ENCODE measurements at regions not wholly inside any gene's neighbourhood (a gene's known extent, or its start where the extent isn't known, plus 50 kb on each side); places are given as distances from the start of the nearest gene placed in this dataset.

DNA sequence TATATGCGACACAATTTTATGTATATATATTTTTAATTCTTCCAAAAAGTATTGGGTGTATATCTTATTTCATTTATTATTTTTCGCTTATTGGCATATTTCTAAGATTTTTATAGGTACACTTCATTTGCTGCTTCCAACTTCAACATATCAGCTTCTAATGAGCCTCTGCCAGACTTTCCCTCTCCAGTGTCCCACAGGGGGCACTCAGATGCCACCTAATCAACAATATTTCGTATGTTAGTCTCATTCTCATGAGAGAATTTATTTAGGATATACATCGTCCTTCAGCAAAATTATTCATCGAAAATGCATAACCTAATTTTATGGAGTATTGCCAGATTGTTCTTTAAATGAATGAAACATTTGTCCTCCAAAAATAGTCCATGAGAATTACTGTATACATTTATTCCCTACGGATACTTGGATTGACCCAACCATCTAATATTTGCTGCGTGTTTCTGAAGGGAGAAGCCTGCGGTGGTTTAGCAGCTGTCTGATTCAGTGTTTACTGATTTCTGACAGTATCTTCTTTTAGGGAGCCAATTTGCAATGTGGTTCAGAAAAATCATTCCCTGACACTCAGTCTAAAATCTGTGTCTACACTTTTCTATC lies 100.6 kb upstream of the SELENOP start:
- TF ChIP-seq, protein P1, sequence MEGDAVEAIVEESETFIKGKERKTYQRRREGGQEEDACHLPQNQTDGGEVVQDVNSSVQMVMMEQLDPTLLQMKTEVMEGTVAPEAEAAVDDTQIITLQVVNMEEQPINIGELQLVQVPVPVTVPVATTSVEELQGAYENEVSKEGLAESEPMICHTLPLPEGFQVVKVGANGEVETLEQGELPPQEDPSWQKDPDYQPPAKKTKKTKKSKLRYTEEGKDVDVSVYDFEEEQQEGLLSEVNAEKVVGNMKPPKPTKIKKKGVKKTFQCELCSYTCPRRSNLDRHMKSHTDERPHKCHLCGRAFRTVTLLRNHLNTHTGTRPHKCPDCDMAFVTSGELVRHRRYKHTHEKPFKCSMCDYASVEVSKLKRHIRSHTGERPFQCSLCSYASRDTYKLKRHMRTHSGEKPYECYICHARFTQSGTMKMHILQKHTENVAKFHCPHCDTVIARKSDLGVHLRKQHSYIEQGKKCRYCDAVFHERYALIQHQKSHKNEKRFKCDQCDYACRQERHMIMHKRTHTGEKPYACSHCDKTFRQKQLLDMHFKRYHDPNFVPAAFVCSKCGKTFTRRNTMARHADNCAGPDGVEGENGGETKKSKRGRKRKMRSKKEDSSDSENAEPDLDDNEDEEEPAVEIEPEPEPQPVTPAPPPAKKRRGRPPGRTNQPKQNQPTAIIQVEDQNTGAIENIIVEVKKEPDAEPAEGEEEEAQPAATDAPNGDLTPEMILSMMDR (IDR thresholded peaks at IDR 0.05): peak in 1 of 3 experiments; percentile 21
- TF ChIP-seq POLR2AphosphoS5 (IDR thresholded peaks at IDR 0.05) (no peak), POLR2A (IDR thresholded peaks at IDR 0.05; ENCODE audit: low read depth) (no peak), EP300 (IDR thresholded peaks at IDR 0.05) (no peak)
